Stimulated activated effector memory CD8-positive, alpha-beta T cell treated with anti-CD3 and anti-CD28 coated beads, Interleukin-12 subunit alpha, Interleukin-12 subunit beta, amount 100 ng/mL, for 72 hours (primary cell): ENCODE measurements at regions not wholly inside any gene's neighbourhood (a gene's known extent, or its start where the extent isn't known, plus 50 kb on each side); places are given as distances from the start of the nearest gene placed in this dataset.

Experiments used
- ATAC-seq: fragments of 150-1000 bp; cut with Tn5 transposase; 2 replicates; pipeline ENCODE4 v1.10.0; 2021
- DNase-seq, 2 donors: peaks; one replicate each; pipeline ENCODE4 v3.0.0; 2021 to 2022; ENCODE audit warnings: low spot score in 2 of 2
- H3K27ac Mint-ChIP-seq: one replicate; pipeline ENCODE4 v1.8.0; 2022; ENCODE audit warnings: mild to moderate bottlenecking, mixed read lengths
- H3K36me3 Mint-ChIP-seq: one replicate; pipeline ENCODE4 v1.8.0; 2022; ENCODE audit warnings: mild to moderate bottlenecking, mixed read lengths
- H3K4me1 Mint-ChIP-seq: one replicate; pipeline ENCODE4 v1.8.0; 2022; ENCODE audit warnings: mixed read lengths
- H3K4me3 Mint-ChIP-seq: one replicate; pipeline ENCODE4 v1.8.0; 2022; ENCODE audit warnings: mild to moderate bottlenecking, mixed read lengths
- H3K9me3 Mint-ChIP-seq: one replicate; pipeline ENCODE4 v1.8.0; 2022; ENCODE audit warnings: mixed read lengths

- no peak for DNase-seq
- no peak overlapping the region for H3K27ac Mint-ChIP-seq
- no peak overlapping the region for H3K4me3 Mint-ChIP-seq
- H3K36me3 Mint-ChIP-seq, result no peaks in the 10 kb centered on the region
- peaks cover 9% of the 10 kb centered on the region for H3K9me3 Mint-ChIP-seq
- H3K4me1 Mint-ChIP-seq, result no peaks in the 10 kb centered on the region
- ATAC-seq, result no peak
These were observed 235.1 kb upstream of the DIO2 start for GRCh38 chr14:80446356-80446755.

DNA sequence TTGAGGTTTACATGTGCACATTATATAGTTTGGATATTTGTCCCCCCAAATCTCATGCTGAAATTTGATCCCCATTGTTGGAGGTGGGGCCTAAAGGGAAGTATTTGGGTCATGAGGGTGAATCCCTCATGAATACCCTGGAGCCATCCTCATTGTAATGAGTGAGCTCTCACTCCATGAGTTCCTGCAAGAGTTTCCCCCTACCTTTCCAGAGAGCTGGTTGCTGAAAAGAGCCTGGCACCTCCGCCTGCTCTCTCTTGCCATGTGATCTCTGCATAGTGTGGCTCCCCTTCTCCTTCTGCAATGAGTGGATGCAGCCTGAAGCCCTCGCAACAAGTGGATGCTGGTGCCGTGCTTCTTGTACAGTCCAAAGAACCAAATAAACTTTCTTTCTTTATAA, 234.3 kb upstream of the DIO2 start:
- Mint-ChIP-seq H3K4me1 (no peaks in the 10 kb centered on the region), H3K9me3 (peaks cover 8% of the 10 kb centered on the region), H3K4me3 (no peak overlapping the region), H3K27ac (no peak overlapping the region), H3K36me3 (no peaks in the 10 kb centered on the region)
- DNase-seq, result no peak
- ATAC-seq, result no peak

DNA sequence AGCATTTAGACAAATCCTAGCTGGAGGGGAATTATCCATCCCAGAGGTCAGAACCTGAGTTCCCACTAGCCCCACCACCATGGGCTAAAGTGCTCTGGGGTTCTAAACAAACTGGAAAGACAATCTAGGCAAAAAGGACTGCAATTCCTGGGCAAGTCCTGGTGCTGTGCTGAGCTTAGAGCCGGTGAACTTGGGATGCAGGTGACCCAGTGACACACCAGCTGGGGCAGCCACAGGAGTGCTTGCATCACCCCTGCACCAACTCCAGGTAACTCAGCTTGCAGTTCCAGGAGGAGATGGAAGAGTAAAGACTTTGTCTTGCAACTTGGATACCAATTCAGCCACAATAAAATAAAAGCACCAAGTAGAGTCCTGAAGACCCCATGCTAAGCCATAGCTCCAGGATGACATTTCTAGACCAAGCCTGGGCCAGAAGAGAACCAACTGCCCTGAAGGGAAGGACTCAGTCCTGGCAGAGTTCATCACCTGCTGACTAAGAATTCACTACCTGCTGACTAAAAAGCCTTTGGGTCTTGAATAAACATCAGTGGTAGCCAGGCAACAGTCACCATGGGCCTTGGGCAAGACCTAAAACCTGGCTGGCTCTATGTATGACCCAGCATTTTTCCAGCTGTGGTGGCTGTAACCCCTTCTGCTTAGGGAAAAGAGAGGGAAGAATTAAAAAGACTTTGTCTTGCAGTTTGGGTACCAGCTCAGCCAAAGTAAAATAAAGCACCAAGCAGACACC, 223.4 kb upstream of the DIO2 start:
- ATAC-seq, result no peak
- peaks cover 31% of the 10 kb centered on the region for H3K9me3 Mint-ChIP-seq
- H3K4me3 Mint-ChIP-seq, result no peak overlapping the region
- H3K27ac Mint-ChIP-seq, result no peak overlapping the region
- H3K4me1 Mint-ChIP-seq, result no peaks in the 10 kb centered on the region
- no peak for DNase-seq
- no peaks in the 10 kb centered on the region for H3K36me3 Mint-ChIP-seq

DNA sequence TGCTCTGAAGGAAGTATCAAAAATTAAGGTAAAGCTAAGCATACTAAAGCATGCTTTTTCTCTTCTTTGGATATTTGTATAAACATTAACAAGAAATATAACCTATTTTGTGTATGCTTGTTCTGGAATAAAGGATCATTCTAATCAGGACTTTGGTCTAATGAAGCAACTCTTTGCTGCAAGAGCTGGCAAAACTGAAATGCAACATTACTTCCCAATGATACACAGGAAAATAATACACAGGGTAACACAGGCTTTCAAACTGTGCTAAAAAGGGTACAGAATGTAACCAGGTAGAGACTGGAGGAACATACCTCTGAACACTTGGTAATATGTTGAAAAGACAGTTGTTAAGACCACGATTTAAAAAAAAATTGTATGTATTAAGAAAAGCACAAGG, 222.5 kb upstream of the DIO2 start:
- no peak for ATAC-seq
- H3K36me3 Mint-ChIP-seq, result no peaks in the 10 kb centered on the region
- DNase-seq, result no peak
- H3K4me1 Mint-ChIP-seq, result no peaks in the 10 kb centered on the region
- H3K9me3 Mint-ChIP-seq, result peaks cover 25% of the 10 kb centered on the region
- H3K27ac Mint-ChIP-seq, result no peak overlapping the region
- no peak overlapping the region for H3K4me3 Mint-ChIP-seq

- Mint-ChIP-seq H3K9me3 (peaks cover 8% of the 10 kb centered on the region), H3K27ac (no peak overlapping the region), H3K4me1 (no peaks in the 10 kb centered on the region), H3K36me3 (no peaks in the 10 kb centered on the region), H3K4me3 (no peak overlapping the region)
- DNase-seq (no peak), ATAC-seq (no peak)
These were observed 217.4 kb upstream of the DIO2 start for GRCh38 chr14:80428671-80429070.

DNA sequence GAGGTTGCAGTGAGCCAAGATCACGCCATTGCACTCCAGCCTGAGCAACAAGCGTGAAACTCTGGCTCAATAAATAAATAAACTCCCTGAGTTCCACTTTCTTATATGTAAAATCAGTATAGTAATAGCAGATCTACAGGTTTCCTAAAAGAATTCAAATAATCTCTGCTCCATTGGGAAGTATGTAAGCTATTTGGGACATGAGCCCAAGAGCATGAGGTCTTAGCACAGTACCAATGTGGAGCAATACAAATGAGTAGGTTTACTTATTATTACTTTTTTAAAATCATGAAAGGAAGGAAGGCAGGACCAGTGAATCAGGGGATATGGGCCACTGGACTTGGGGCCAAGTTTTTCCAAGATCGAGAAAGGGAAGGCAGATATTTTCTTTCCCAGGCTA, 216.9 kb upstream of the DIO2 start:
- no peak for ATAC-seq
- Mint-ChIP-seq H3K4me3 (no peak overlapping the region), H3K36me3 (no peaks in the 10 kb centered on the region), H3K27ac (no peak overlapping the region), H3K4me1 (no peaks in the 10 kb centered on the region), H3K9me3 (peaks cover 8% of the 10 kb centered on the region)
- no peak for DNase-seq

GRCh38 chr14:80427101-80427500, 215.8 kb upstream of the DIO2 start:
- H3K4me3 Mint-ChIP-seq, result no peak overlapping the region
- no peak overlapping the region for H3K27ac Mint-ChIP-seq
- H3K36me3 Mint-ChIP-seq, result no peaks in the 10 kb centered on the region
- no peaks in the 10 kb centered on the region for H3K4me1 Mint-ChIP-seq
- ATAC-seq (no peak), DNase-seq (no peak)
- peaks cover 8% of the 10 kb centered on the region for H3K9me3 Mint-ChIP-seq

DNA sequence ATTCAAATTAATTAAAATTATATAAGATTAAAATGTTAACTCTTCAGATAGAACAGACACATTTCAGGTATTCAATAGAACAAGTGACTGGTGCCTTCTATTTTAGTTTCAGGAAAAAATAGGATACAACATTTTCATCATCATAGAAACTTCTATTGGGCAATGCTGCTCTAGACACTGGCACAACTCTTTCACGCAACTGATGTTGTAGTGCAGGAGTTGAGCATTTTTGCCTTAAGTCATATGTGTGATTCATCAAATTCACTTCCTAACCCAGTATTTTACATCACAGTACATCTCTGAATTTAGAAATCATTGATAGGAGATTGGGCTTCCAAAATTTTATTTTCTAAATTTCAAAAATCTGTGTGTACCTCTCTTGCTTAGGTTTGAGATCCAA, 215.4 kb upstream of the DIO2 start:
- H3K4me1 Mint-ChIP-seq, result no peaks in the 10 kb centered on the region
- no peak for DNase-seq
- H3K36me3 Mint-ChIP-seq, result no peaks in the 10 kb centered on the region
- no peak for ATAC-seq
- H3K4me3 Mint-ChIP-seq, result no peak overlapping the region
- no peak overlapping the region for H3K27ac Mint-ChIP-seq
- H3K9me3 Mint-ChIP-seq, result peaks cover 5% of the 10 kb centered on the region

GRCh38 chr14:80425686-80426085, 214.4 kb upstream of the DIO2 start:
- DNase-seq, result no peak

GRCh38 chr14:80419769-80420168, 208.5 kb upstream of the DIO2 start:
- H3K9me3 Mint-ChIP-seq, result peaks cover 3% of the 10 kb centered on the region
- no peak for ATAC-seq

More at GRCh38 chr14:80425686-80426085, 214.4 kb upstream of the DIO2 start:
- ATAC-seq, result no peak
- no peaks in the 10 kb centered on the region for H3K36me3 Mint-ChIP-seq
- no peak overlapping the region for H3K4me3 Mint-ChIP-seq
- no peaks in the 10 kb centered on the region for H3K9me3 Mint-ChIP-seq
- no peaks in the 10 kb centered on the region for H3K4me1 Mint-ChIP-seq
- no peak overlapping the region for H3K27ac Mint-ChIP-seq

DNA sequence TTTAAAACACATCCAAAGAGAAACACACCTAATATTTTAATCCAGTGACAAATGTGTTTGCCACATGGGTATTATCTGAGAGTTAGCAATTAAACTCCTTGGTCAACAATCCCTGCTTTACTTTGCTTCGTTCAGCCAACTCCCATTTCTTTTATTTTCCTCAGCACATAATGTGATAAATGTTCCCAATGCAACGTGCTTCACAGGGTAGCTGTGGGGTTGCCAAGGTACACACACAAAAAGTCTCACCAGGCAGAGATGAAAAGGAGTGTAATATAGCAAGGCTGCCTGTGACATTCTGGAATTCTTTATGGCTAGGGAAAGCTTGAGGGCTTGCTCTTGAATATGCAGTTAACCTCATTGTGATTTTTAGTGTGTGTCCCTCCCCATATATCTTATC, 208.0 kb upstream of the DIO2 start:
- DNase-seq (no peak), ATAC-seq (no peak)
- no peaks in the 10 kb centered on the region for H3K36me3 Mint-ChIP-seq
- H3K9me3 Mint-ChIP-seq, result peaks cover 3% of the 10 kb centered on the region
- H3K27ac Mint-ChIP-seq, result no peak overlapping the region
- no peaks in the 10 kb centered on the region for H3K4me1 Mint-ChIP-seq
- no peak overlapping the region for H3K4me3 Mint-ChIP-seq

More at GRCh38 chr14:80419769-80420168, 208.5 kb upstream of the DIO2 start:
- Mint-ChIP-seq H3K4me1 (no peaks in the 10 kb centered on the region), H3K36me3 (no peaks in the 10 kb centered on the region), H3K27ac (no peak overlapping the region), H3K4me3 (no peak overlapping the region)
- no peak for DNase-seq

- no peaks in the 10 kb centered on the region for H3K4me1 Mint-ChIP-seq
- no peak for DNase-seq
- H3K4me3 Mint-ChIP-seq, result no peak overlapping the region
- H3K9me3 Mint-ChIP-seq, result peaks cover 3% of the 10 kb centered on the region
- no peak for ATAC-seq
- no peaks in the 10 kb centered on the region for H3K36me3 Mint-ChIP-seq
- no peak overlapping the region for H3K27ac Mint-ChIP-seq
These were observed 204.3 kb upstream of the DIO2 start for GRCh38 chr14:80415636-80416035.

GRCh38 chr14:80414080-80414479, 202.8 kb upstream of the DIO2 start:
- Mint-ChIP-seq H3K4me3 (no peak overlapping the region), H3K27ac (no peak overlapping the region)
- no peak for ATAC-seq

DNA sequence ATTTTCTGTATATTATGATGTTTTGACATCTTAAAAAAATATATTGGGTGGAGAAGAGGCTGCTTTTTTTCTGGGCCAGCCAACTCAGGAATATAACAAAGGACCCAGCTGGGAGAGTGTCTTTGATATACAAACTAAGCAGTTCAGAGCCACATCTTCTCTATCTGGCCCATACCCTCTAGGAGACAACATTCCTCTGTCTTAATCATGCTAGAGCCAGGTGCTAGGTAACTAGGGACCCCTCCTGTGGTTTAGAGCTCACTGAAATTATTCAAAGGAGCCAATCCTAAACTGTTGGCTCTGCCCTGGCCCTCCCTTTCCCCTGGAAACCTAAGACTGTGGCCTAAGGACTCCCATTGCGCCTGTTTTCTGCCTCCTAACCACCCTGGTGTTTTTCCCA, 193.1 kb upstream of the DIO2 start:
- H3K9me3 Mint-ChIP-seq, result no peaks in the 10 kb centered on the region
- ATAC-seq (no peak), DNase-seq (no peak)
- H3K36me3 Mint-ChIP-seq, result no peaks in the 10 kb centered on the region
- H3K27ac Mint-ChIP-seq, result no peak overlapping the region
- H3K4me1 Mint-ChIP-seq, result no peaks in the 10 kb centered on the region
- no peak overlapping the region for H3K4me3 Mint-ChIP-seq

More at GRCh38 chr14:80414080-80414479, 202.8 kb upstream of the DIO2 start:
- Mint-ChIP-seq H3K36me3 (no peaks in the 10 kb centered on the region), H3K4me1 (no peaks in the 10 kb centered on the region), H3K9me3 (peaks cover 5% of the 10 kb centered on the region)
- no peak for DNase-seq

DNA sequence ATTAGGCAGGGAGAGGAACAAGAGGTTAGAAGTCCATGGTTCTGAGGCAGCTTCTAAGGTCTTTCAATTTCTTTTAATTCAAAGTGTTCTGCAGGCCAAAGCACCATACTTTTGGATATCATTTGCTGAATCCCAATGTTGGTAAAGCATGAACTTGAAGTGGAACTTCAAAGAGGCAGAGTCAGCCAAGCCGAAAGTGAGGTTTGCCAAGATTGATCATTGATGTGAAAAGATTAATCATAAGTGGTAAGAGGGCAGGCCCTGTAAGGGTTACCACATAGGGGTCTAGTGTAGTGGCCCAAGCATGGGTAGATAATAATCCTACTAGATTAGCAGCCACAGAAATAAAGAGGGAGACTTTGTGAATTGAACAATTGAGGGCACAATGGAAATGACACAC, 191.7 kb upstream of the DIO2 start:
- ATAC-seq (no peak), DNase-seq (no peak)
- H3K4me1 Mint-ChIP-seq, result no peaks in the 10 kb centered on the region
- H3K36me3 Mint-ChIP-seq, result no peaks in the 10 kb centered on the region
- no peak overlapping the region for H3K4me3 Mint-ChIP-seq
- H3K9me3 Mint-ChIP-seq, result no peaks in the 10 kb centered on the region
- H3K27ac Mint-ChIP-seq, result no peak overlapping the region

- H3K9me3 Mint-ChIP-seq, result peaks cover 7% of the 10 kb centered on the region
- ATAC-seq (no peak), DNase-seq (no peak)
- no peaks in the 10 kb centered on the region for H3K4me1 Mint-ChIP-seq
- H3K4me3 Mint-ChIP-seq, result no peak overlapping the region
- H3K36me3 Mint-ChIP-seq, result no peaks in the 10 kb centered on the region
- H3K27ac Mint-ChIP-seq, result no peak overlapping the region
These were observed 183.7 kb upstream of the DIO2 start for GRCh38 chr14:80395031-80395430.

- ATAC-seq, result no peak
- H3K27ac Mint-ChIP-seq, result no peak overlapping the region
- no peak for DNase-seq
- no peak overlapping the region for H3K4me3 Mint-ChIP-seq
- H3K36me3 Mint-ChIP-seq, result no peaks in the 10 kb centered on the region
- peaks cover 7% of the 10 kb centered on the region for H3K9me3 Mint-ChIP-seq
- H3K4me1 Mint-ChIP-seq, result no peaks in the 10 kb centered on the region
These were observed 182.5 kb upstream of the DIO2 start for GRCh38 chr14:80393766-80394165.
